ENCODE measurements at regions not wholly inside any gene's neighbourhood (a gene's known extent, or its start where the extent isn't known, plus 50 kb on each side); places are given as distances from the start of the nearest gene placed in this dataset.

DNA sequence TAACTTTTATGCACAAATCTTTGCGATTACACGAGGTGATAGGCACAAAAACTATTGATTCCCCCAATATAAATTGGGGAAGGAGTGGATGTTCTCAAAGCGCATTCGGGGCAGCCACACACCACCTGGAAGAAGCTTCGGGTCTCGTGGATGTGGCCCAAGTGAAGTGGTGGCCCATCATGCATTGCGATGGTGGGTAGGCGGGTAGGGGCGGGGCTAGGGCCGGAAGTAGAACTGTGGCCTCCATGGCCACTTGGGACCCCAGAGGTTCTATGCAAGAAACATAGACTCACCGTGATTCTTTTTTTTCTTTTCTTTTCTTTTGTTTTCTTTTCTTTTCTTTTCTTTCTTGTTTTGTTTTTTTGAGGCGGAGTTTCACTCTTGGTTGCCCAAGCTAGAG, 86.4 kb upstream of the SLC44A1 start:
- Mint-ChIP-seq H3K36me3 (ENCODE audit: insufficient read depth) (no peaks in the 10 kb centered on the region), H3K9me3 (ENCODE audit: low read depth) (no peaks in the 10 kb centered on the region), H3K4me3 (ENCODE audit: low read depth) (no peak overlapping the region), H3K4me1 (ENCODE audit: low read depth) (peaks cover 1% of the 10 kb centered on the region), H3K27ac (no peak overlapping the region), H3K27me3 (no peaks in the 10 kb centered on the region)
- DNase-seq (ENCODE audit: low spot score, unreplicated experiment): no peak
- TF ChIP-seq, protein P1, sequence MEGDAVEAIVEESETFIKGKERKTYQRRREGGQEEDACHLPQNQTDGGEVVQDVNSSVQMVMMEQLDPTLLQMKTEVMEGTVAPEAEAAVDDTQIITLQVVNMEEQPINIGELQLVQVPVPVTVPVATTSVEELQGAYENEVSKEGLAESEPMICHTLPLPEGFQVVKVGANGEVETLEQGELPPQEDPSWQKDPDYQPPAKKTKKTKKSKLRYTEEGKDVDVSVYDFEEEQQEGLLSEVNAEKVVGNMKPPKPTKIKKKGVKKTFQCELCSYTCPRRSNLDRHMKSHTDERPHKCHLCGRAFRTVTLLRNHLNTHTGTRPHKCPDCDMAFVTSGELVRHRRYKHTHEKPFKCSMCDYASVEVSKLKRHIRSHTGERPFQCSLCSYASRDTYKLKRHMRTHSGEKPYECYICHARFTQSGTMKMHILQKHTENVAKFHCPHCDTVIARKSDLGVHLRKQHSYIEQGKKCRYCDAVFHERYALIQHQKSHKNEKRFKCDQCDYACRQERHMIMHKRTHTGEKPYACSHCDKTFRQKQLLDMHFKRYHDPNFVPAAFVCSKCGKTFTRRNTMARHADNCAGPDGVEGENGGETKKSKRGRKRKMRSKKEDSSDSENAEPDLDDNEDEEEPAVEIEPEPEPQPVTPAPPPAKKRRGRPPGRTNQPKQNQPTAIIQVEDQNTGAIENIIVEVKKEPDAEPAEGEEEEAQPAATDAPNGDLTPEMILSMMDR (IDR thresholded peaks at IDR 0.05; ENCODE audit: unreplicated experiment): no peak

DNA sequence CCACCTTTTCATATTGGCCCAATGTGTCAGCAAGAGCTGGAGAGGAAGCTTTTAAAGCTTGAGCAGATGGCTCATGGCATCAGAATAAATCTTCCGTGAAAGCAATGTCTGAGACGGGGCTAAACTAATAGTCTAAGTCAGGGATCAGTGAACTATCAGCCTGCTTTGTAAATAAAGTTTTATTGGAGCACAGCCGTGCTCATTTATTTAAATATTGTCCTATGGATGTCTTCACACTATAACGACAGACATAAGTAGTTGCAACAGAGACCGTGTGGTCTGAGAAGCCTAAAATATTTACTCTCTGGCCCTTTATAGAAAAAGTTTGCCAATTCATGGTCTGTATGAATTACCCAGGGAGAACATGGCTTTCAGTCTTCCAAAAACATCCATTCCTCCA, 85.6 kb upstream of the SLC44A1 start:
- no peak for DNase-seq (ENCODE audit: low spot score, unreplicated experiment)
- TF ChIP-seq, protein P1 (IDR thresholded peaks at IDR 0.05; ENCODE audit: unreplicated experiment): no peak
- peaks cover 1% of the 10 kb centered on the region for H3K4me1 Mint-ChIP-seq (ENCODE audit: low read depth)
- H3K36me3 Mint-ChIP-seq (ENCODE audit: insufficient read depth): no peaks in the 10 kb centered on the region
- no peak overlapping the region for H3K27ac Mint-ChIP-seq
- H3K4me3 Mint-ChIP-seq (ENCODE audit: low read depth): no peak overlapping the region
- no peaks in the 10 kb centered on the region for H3K27me3 Mint-ChIP-seq
- H3K9me3 Mint-ChIP-seq (ENCODE audit: low read depth): no peaks in the 10 kb centered on the region

DNA sequence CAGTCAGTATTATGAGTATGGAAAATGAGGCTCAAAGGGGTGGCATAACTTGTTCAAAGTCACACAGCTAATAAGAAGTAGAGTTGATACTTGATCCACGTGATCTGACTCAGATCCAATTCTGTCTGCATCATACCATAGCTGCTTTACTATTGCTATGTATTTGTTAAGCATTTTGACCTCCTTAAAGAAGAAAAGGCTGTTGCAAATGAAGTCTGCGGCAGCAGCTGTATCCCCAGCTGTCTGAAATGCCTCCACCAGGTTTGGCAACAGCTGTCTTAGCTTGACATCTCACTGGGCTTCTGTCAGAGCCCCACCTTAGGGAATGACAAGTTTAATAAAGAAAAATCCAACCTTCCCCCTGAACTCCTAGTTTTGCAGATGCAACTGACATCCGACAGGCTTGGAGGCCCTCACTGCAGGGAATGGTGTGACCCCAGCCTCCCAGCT, 75.6 kb upstream of the SLC44A1 start:
- peaks cover 4% of the 10 kb centered on the region for H3K4me1 Mint-ChIP-seq (ENCODE audit: low read depth)

GRCh38 chr9:105171076-105171475, 73.4 kb upstream of the SLC44A1 start:
- Mint-ChIP-seq H3K27me3 (peaks cover 3% of the 10 kb centered on the region), H3K4me1 (ENCODE audit: low read depth) (peaks cover 4% of the 10 kb centered on the region), H3K27ac (no peak overlapping the region), H3K36me3 (ENCODE audit: insufficient read depth) (no peaks in the 10 kb centered on the region), H3K9me3 (ENCODE audit: low read depth) (no peaks in the 10 kb centered on the region), H3K4me3 (ENCODE audit: low read depth) (no peak overlapping the region)
- TF ChIP-seq, protein P1 (IDR thresholded peaks at IDR 0.05; ENCODE audit: unreplicated experiment): no peak
- DNase-seq (ENCODE audit: low spot score, unreplicated experiment): no peak

More for the DNA sequence above, 75.6 kb upstream of the SLC44A1 start:
- TF ChIP-seq, protein P1 (IDR thresholded peaks at IDR 0.05; ENCODE audit: unreplicated experiment): no peak
- no peak for DNase-seq (ENCODE audit: low spot score, unreplicated experiment)
- no peaks in the 10 kb centered on the region for H3K36me3 Mint-ChIP-seq (ENCODE audit: insufficient read depth)
- H3K27ac Mint-ChIP-seq: no peak overlapping the region
- no peak overlapping the region for H3K4me3 Mint-ChIP-seq (ENCODE audit: low read depth)
- H3K27me3 Mint-ChIP-seq: no peaks in the 10 kb centered on the region
- H3K9me3 Mint-ChIP-seq (ENCODE audit: low read depth): no peaks in the 10 kb centered on the region

- Mint-ChIP-seq H3K27ac (no peak overlapping the region), H3K27me3 (peaks cover 3% of the 10 kb centered on the region), H3K9me3 (ENCODE audit: low read depth) (no peaks in the 10 kb centered on the region), H3K4me1 (ENCODE audit: low read depth) (peaks cover 4% of the 10 kb centered on the region), H3K36me3 (ENCODE audit: insufficient read depth) (no peaks in the 10 kb centered on the region), H3K4me3 (ENCODE audit: low read depth) (no peak overlapping the region)
- no peak for DNase-seq (ENCODE audit: low spot score, unreplicated experiment)
- TF ChIP-seq, protein P1 (IDR thresholded peaks at IDR 0.05; ENCODE audit: unreplicated experiment): no peak
These were observed 72.9 kb upstream of the SLC44A1 start for GRCh38 chr9:105171589-105171988.
